ENCODE measurements at regions not wholly inside any gene's neighbourhood (a gene's known extent, or its start where the extent isn't known, plus 50 kb on each side); places are given as distances from the start of the nearest gene placed in this dataset.

- H3K9me3 ChIP-seq (ENCODE audit: control insufficient read depth, insufficient read depth, low read depth, low read length), result no peaks in the 10 kb centered on the region
- no peak overlapping the region for H3K27ac ChIP-seq (ENCODE audit: extremely low read depth, low read depth, low read length)
- ChIA-PET CTCF (interaction anchor here (0.7 kb wide), 1 partner anchor 1897 kb away, joined by 3 read pairs; no protein-coding TSS in a partner anchor), POLR2A (no interaction called here)
- H3K36me3 ChIP-seq (ENCODE audit: control insufficient read depth in 2 of 2, insufficient read depth in 1 of 2, low read length in 2 of 2), result no peaks in the 10 kb centered on the region
- TF ChIP-seq ZNF354C (tag by site-specific recombination; IDR thresholded peaks at IDR 0.05; ENCODE audit: borderline replicate concordance, low read depth) (no peak), ZNF777 (tag by site-specific recombination; IDR thresholded peaks at IDR 0.05; ENCODE audit: borderline replicate concordance) (no peak), PBX3 (CRISPR knock-in tag; IDR thresholded peaks at IDR 0.05) (no peak), ZNF391 (tag by site-specific recombination; IDR thresholded peaks at IDR 0.05; ENCODE audit: borderline replicate concordance, low read depth) (no peak), REPIN1 (tag by site-specific recombination; IDR thresholded peaks at IDR 0.05; ENCODE audit: low read depth) (no peak), YY2 (tag by site-specific recombination; IDR thresholded peaks at IDR 0.05) (no peak)
- no peaks in the 10 kb centered on the region for H3K4me1 ChIP-seq (ENCODE audit: control insufficient read depth, insufficient read depth, low read length)
- H3K4me3 ChIP-seq (ENCODE audit: low read depth, low read length), result no peak overlapping the region
These were observed 935.4 kb upstream of the CHORDC1 start for GRCh38 chr11:91158297-91158696.

GRCh38 chr11:91156041-91156440, 933.2 kb upstream of the CHORDC1 start:
- Histone ChIP-seq H3K36me3 (ENCODE audit: control insufficient read depth in 2 of 2, insufficient read depth in 1 of 2, low read length in 2 of 2) (no peaks in the 10 kb centered on the region), H3K4me3 (ENCODE audit: low read depth, low read length) (no peak overlapping the region), H3K27ac (ENCODE audit: extremely low read depth, low read depth, low read length) (no peak overlapping the region), H3K4me1 (ENCODE audit: control insufficient read depth, insufficient read depth, low read length) (no peaks in the 10 kb centered on the region), H3K9me3 (ENCODE audit: control insufficient read depth, insufficient read depth, low read depth, low read length) (no peaks in the 10 kb centered on the region)
- CTCF ChIA-PET, result no interaction called here
- TF ChIP-seq KLF16 (tag by site-specific recombination; IDR thresholded peaks at IDR 0.05), result no peak
- no peak for TF ChIP-seq ZFP3 (tag by site-specific recombination; IDR thresholded peaks at IDR 0.05; ENCODE audit: low read depth)
- no peak for TF ChIP-seq ZNF513 (tag by site-specific recombination; IDR thresholded peaks at IDR 0.05)
- TF ChIP-seq ZNF785 (tag by site-specific recombination; IDR thresholded peaks at IDR 0.05), result no peak
- TF ChIP-seq ZNF114 (tag by site-specific recombination; IDR thresholded peaks at IDR 0.05), result no peak
- no peak for TF ChIP-seq ZBTB17 (tag by site-specific recombination; IDR thresholded peaks at IDR 0.05)
- no peak for TF ChIP-seq KLF10 (tag by site-specific recombination; IDR thresholded peaks at IDR 0.05)
- TF ChIP-seq ZNF132 (tag by site-specific recombination; IDR thresholded peaks at IDR 0.05; ENCODE audit: borderline replicate concordance), result no peak
- no peak for TF ChIP-seq ELK4 (IDR thresholded peaks at IDR 0.05; ENCODE audit: borderline replicate concordance, low read depth, low read length)
- TF ChIP-seq ZNF529 (tag by site-specific recombination; IDR thresholded peaks at IDR 0.05; ENCODE audit: insufficient replicate concordance), result no peak
- TF ChIP-seq MEIS1 (CRISPR knock-in tag; IDR thresholded peaks at IDR 0.05; ENCODE audit: borderline replicate concordance), result no peak
- no peak for TF ChIP-seq ZBTB21 (tag by site-specific recombination; IDR thresholded peaks at IDR 0.05)
- TF ChIP-seq OSR2 (tag by site-specific recombination; IDR thresholded peaks at IDR 0.05), result no peak
- TF ChIP-seq ZNF112 (tag by site-specific recombination; IDR thresholded peaks at IDR 0.05), result no peak
- no peak for TF ChIP-seq ZNF704 (tag by site-specific recombination; IDR thresholded peaks at IDR 0.05)
- no peak for TF ChIP-seq ZNF777 (tag by site-specific recombination; IDR thresholded peaks at IDR 0.05; ENCODE audit: borderline replicate concordance)
- no peak for TF ChIP-seq HOXC10 (CRISPR knock-in tag; IDR thresholded peaks at IDR 0.05)
- TF ChIP-seq SALL2 (tag by site-specific recombination; IDR thresholded peaks at IDR 0.05; ENCODE audit: borderline replicate concordance), result no peak
- no peak for TF ChIP-seq AEBP2 (tag by site-specific recombination; IDR thresholded peaks at IDR 0.05; ENCODE audit: borderline replicate concordance)
- POLR2A ChIA-PET, result no interaction called here
